Large intestine (tissue), 3 donors: ENCODE measurements at regions not wholly inside any gene's neighbourhood (a gene's known extent, or its start where the extent isn't known, plus 50 kb on each side); places are given as distances from the start of the nearest gene placed in this dataset.

Experiments used
- DNase-seq, 2 donors: peaks; one replicate each; pipeline versions ENCODE4 v3.0.0 to v3.0.0-alpha.2; 2013
- H3K27ac ChIP-seq: one replicate; pipeline ENCODE4 v1.5.1; 2013; ENCODE audit warnings: low read length
- H3K27me3 ChIP-seq: 2 replicates; pipeline ENCODE4 v1.6.1; 2013; ENCODE audit warnings: low read length; ENCODE audit not compliant: control insufficient read depth, insufficient read depth
- H3K36me3 ChIP-seq: 2 replicates; pipeline ENCODE4 v1.6.1; 2013; ENCODE audit warnings: low read length; ENCODE audit not compliant: control insufficient read depth, insufficient read depth
- H3K4me1 ChIP-seq: one replicate; pipeline ENCODE4 v1.6.1; 2013; ENCODE audit warnings: low read length; ENCODE audit not compliant: control insufficient read depth, insufficient read depth
- H3K4me3 ChIP-seq: one replicate; pipeline ENCODE4 v1.5.1; 2013; ENCODE audit warnings: low read length
- H3K9me3 ChIP-seq: one replicate; pipeline ENCODE4 v1.6.1; 2013; ENCODE audit warnings: mild to moderate bottlenecking, low read depth, low read length, moderate library complexity; ENCODE audit not compliant: control insufficient read depth
- WGBS: methylation state at CpG from one replicate; pipeline ENCODE4 v1.1.5; 2013; ENCODE audit warnings: low lambda C conversion rate; ENCODE audit not compliant: insufficient coverage; 5-methylcytosine and 5-hydroxymethylcytosine counted together

DNA sequence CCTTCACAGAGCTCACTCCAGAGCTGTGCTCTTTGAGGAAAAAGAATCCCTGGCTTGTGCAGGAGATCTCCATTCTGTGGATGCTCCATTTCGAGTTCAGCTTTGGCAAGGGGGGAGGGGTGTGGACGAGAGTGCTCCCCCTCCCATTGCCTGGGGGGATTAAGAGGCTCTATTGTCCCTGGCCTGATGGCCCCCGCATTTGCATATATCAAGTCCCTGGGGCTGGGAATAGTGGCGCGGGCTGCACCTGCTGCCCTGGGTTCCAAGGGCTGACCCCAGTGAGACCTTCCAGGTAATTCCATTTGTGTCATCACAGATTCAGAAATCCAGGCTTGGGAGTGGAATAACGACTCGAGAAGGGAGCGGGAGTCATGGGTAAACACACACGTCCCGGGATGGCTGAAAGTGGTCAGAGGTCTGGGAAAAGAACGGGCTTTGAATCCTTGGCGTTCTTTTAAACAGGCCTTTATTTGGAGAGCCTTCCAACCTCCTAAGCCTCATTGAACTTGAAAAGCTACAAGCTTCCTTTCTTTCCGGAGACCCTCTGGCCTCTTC is 479.3 kb downstream of the HS3ST3B1 start:
- no peak for DNase-seq
- Histone ChIP-seq H3K36me3 (no peaks in the 10 kb centered on the region), H3K9me3 (no peaks in the 10 kb centered on the region), H3K4me3 (no peak overlapping the region), H3K27ac (no peak overlapping the region), H3K27me3 (no peaks in the 10 kb centered on the region), H3K4me1 (no peaks in the 10 kb centered on the region)
- WGBS = 80% methylated on average over 1 of the region's 13 CpGs

DNA sequence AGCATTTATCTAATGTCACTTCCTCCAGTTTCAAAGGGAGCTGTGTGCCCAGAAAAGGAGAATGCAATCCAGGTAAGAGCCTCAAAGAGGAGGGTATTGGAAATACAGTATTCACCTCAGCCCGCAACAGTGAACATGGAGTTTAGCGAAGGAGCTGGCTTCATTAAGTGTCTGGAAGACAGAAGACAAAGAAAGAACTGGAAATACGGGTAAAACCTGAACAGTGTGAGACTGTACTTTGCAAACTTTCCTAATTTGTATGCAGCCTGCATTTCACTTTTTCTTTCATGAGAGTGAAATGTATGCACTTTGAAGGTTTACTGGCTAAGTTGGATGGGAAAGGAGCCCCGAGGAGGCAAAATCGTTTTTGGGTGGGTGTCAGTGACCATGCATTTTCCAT is 478.4 kb downstream of the HS3ST3B1 start:
- no peak overlapping the region for H3K27ac ChIP-seq
- no peaks in the 10 kb centered on the region for H3K9me3 ChIP-seq
- no peak for DNase-seq
- H3K27me3 ChIP-seq = no peaks in the 10 kb centered on the region
- no peak overlapping the region for H3K4me3 ChIP-seq
- 100% methylated on average over 2 of the region's 5 CpGs for WGBS
- no peaks in the 10 kb centered on the region for H3K36me3 ChIP-seq
- no peaks in the 10 kb centered on the region for H3K4me1 ChIP-seq

DNA sequence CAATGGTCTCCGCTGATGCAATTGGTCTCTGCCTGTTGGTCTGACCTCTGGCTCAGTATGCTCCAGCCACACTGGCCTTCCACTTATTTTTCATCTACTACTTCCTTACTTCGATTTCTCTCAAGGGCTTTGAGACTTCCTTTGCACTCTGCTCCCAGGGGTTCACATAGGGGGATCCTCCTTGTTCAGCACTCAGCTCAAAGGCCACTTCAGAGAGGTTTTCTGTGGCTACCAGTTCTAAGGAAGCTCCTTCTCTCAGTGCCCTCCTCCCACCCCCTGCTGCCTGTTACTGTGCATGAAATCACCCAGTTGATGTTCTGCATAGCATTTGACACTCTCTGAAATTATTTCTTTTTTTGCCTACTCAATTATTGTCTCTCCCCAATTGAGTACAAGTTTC is 476.4 kb downstream of the HS3ST3B1 start:
- WGBS = no CpG with 5 or more reads among the region's 2 CpGs
- Histone ChIP-seq H3K36me3 (no peaks in the 10 kb centered on the region), H3K4me3 (no peak overlapping the region), H3K27ac (no peak overlapping the region), H3K27me3 (no peaks in the 10 kb centered on the region), H3K9me3 (no peaks in the 10 kb centered on the region), H3K4me1 (no peaks in the 10 kb centered on the region)
- DNase-seq = no peak

DNA sequence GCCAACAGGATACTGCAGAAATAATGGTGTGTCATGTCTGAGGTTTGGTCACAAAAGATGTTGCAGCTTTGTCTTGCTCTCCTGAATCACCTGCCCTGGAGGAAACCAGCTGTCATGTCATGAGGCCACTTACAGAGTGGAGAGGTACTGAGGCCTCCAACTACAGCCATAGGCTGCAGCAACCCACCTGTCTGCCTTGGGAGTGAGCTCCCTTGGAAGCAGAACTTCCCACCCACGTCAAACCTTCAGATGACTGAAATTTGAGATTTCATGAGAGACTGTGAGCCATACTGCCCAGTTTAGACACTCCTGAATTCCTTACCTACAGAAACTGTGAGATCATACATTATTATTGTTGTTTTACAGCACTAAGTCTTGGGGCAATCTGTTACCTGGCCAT is 475.9 kb downstream of the HS3ST3B1 start:
- Histone ChIP-seq H3K27me3 (no peaks in the 10 kb centered on the region), H3K36me3 (no peaks in the 10 kb centered on the region), H3K4me3 (no peak overlapping the region), H3K27ac (no peak overlapping the region), H3K4me1 (no peaks in the 10 kb centered on the region), H3K9me3 (no peaks in the 10 kb centered on the region)
- no CpG with 5 or more reads among the region's 1 CpG for WGBS
- no peak for DNase-seq

DNA sequence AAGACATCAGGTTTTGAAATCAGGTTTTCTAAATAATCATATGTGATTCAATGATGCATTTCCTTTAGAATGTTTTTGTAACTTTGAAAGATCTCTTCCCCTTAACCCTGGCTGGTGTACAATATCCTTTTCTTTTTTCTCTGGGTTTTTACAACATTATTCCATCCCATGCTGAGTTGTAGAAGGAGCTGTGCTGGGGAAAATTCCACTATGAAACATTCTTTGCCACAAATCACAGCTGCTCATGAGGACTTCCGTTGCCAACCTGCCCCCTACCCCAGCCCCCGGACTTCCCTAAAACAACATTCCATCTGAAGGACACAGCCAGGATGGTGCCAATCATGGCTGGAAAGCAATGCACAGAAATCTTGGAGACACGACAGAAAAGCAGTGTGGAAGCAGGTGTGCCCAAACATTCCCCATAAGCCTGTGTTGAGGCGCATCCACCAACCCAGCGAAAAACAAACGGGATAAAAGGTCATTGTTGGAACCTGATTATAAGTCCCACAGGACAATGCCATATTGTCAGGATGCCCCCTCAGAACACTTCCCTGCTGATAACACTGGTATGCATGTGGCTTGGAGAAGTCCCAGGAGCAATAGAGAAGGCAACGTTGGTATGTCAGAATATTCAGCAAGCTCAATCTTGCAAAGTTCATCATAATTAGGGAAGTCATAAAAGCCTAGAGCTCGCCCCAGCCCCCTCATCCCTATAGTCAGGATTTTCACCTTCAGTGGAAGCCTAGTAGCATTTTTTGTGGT is 475.0 kb downstream of the HS3ST3B1 start:
- WGBS = 80% methylated on average over 1 of the region's 8 CpGs
- Histone ChIP-seq H3K27me3 (no peaks in the 10 kb centered on the region), H3K4me1 (no peaks in the 10 kb centered on the region), H3K27ac (no peak overlapping the region), H3K4me3 (no peak overlapping the region), H3K9me3 (no peaks in the 10 kb centered on the region), H3K36me3 (no peaks in the 10 kb centered on the region)
- no peak for DNase-seq

DNA sequence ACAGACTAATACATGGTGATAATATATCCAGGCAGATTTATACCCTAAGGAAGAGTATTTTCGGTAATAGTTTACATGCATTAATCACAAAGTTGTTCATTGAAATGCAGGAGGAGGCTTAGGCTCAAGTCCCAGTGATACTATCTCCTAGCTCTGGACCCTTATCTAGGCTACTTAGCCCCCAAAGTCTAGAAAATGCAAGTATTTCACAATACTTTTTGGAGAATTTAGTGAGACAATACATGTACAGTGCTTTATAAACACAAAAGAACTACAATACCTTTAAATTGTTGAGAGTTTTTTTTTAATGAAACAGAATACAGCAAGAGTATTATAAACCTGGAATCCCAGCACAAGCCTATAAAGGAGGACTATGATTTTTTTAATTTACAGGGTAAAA is 473.9 kb downstream of the HS3ST3B1 start:
- no peak overlapping the region for H3K4me3 ChIP-seq
- DNase-seq = no peak
- no CpG with 5 or more reads among the region's 1 CpG for WGBS
- no peaks in the 10 kb centered on the region for H3K4me1 ChIP-seq
- H3K36me3 ChIP-seq = no peaks in the 10 kb centered on the region
- no peaks in the 10 kb centered on the region for H3K27me3 ChIP-seq
- H3K27ac ChIP-seq = no peak overlapping the region
- H3K9me3 ChIP-seq = no peaks in the 10 kb centered on the region

DNA sequence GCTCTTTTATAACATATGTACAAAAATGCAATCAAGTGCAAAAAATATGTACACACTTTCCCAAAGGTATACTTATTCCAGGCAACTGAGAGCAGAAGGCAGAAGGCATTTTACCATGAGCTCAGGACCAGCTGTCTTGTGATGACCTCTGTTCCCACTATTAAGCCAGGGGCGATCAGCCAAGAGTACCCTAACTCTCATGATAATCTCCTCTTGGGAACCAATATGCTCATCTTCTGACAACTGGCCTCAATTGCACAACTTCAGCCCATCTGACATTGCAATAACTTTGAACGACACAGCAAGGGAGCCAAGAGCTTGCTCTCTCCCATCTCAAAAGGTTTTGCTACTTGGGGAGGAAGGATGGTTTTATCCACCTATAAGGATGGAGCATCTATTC is 471.9 kb downstream of the HS3ST3B1 start:
- Histone ChIP-seq H3K4me3 (no peak overlapping the region), H3K4me1 (no peaks in the 10 kb centered on the region), H3K36me3 (no peaks in the 10 kb centered on the region), H3K27ac (no peak overlapping the region), H3K27me3 (no peaks in the 10 kb centered on the region), H3K9me3 (no peaks in the 10 kb centered on the region)
- DNase-seq = no peak
- WGBS = no CpG with 5 or more reads among the region's 2 CpGs

DNA sequence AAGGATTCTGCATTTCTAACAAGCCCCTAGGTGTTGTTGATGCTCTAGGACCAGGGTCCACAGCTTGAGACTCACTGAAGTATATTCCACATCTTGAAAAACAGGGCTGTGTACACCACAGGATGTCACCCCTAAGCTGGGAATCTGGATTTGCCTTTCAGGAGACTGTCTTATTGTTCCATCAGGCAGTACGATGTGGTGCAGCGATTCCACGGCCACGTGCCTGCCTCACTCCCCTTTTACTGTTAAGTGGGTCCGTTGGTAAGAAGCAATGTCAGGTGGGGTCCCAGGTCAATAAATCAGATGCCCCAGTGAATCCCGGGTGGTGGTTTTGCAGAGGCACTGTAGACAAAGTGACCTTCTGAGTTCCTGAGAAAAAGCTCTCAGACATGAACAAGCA is 470.7 kb downstream of the HS3ST3B1 start:
- no peak overlapping the region for H3K4me3 ChIP-seq
- no peak for DNase-seq
- H3K36me3 ChIP-seq = no peaks in the 10 kb centered on the region
- no peak overlapping the region for H3K27ac ChIP-seq
- no CpG with 5 or more reads among the region's 6 CpGs for WGBS
- H3K4me1 ChIP-seq = no peaks in the 10 kb centered on the region
- H3K27me3 ChIP-seq = no peaks in the 10 kb centered on the region
- H3K9me3 ChIP-seq = no peaks in the 10 kb centered on the region

DNA sequence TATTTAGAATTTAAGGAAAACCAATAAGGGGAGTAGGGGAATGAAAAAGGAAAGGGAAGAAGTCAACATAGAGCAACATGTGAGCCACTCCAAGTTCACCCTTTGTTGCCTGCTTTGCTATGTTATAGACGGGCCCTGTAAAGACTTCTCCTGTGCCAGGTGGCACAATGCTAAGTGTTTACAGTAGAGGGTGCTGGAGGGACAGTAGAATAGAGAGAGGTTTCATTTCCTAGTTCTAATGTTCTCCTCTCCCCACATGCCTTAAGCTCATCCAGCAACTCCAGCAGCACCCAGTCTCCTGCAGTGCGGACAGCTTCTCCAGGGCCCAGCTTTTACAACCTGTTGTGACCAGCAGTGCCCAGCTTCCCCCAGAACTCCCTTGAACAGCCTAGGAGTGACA is 468.0 kb downstream of the HS3ST3B1 start:
- DNase-seq = no peak
- Histone ChIP-seq H3K27me3 (no peaks in the 10 kb centered on the region), H3K27ac (no peak overlapping the region), H3K9me3 (no peaks in the 10 kb centered on the region), H3K36me3 (no peaks in the 10 kb centered on the region), H3K4me3 (no peak overlapping the region), H3K4me1 (no peaks in the 10 kb centered on the region)
- WGBS = no CpG with 5 or more reads among the region's 2 CpGs

DNA sequence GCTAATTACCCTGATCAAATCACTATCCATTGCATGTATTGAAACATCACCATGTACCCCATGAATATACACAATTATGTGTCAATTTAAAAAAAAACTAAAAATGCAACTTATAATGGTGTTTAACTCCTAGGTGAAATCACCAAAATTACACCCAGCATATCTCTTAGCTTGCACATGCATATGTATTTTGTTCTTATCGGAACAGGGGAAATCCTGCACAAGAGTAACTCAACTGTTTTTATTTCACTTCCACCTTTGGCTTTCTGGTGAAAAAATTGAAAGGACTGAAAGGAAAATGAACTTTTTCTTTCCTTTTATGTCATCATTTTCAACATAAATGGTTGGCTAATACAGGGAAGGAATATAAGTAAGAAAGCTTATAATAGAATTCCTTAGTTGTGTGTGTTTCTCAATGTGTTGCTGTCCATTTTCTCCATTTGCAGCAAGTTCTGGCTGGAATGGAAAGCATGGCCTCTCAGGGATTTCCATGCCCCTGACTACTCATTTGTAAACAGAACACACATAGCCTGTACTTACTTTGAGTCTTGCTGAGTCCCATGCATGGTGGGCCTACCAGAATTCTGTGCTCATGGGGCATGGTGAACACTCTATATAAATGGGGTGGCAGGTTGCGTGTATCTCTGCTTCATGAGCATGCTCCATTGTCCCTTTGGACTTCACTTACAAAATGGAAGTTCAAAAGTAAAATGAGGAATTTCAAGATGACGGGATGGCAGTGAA is 462.0 kb downstream of the HS3ST3B1 start:
- Histone ChIP-seq H3K4me1 (peaks cover 10% of the 10 kb centered on the region), H3K9me3 (no peaks in the 10 kb centered on the region), H3K27ac (no peak overlapping the region), H3K4me3 (no peak overlapping the region), H3K27me3 (no peaks in the 10 kb centered on the region), H3K36me3 (no peaks in the 10 kb centered on the region)
- WGBS = 0% methylated on average over 1 of the region's 3 CpGs
- no peak for DNase-seq
